T-helper 17 cell (primary cell): ENCODE measurements at regions not wholly inside any gene's neighbourhood (a gene's known extent, or its start where the extent isn't known, plus 50 kb on each side); places are given as distances from the start of the nearest gene placed in this dataset.

Experiments
- ATAC-seq: fragments of 150-1000 bp; cut with Tn5 transposase; 2 replicates; pipeline ENCODE4 v1.10.0; 2021; ENCODE audit warnings: mild to moderate bottlenecking, moderate library complexity
- DNase-seq, 3 donors: peaks; one replicate each; pipeline versions ENCODE4 v3.0.0 to v3.0.0-alpha.2; 2020 to 2021
- H3K9me3 ChIP-seq: one replicate; pipeline ENCODE4 v1.7.0; 2013; ENCODE audit warnings: low read length, mild to moderate bottlenecking; ENCODE audit not compliant: control insufficient read depth, poor library complexity, severe bottlenecking
- H3K27ac Mint-ChIP-seq: one replicate; pipeline ENCODE4 v1.8.0; 2022; ENCODE audit warnings: mild to moderate bottlenecking, moderate library complexity, mixed read lengths
- H3K27me3 Mint-ChIP-seq: one replicate; pipeline ENCODE4 v1.8.0; 2022; ENCODE audit warnings: mixed read lengths
- H3K36me3 Mint-ChIP-seq: one replicate; pipeline ENCODE4 v1.8.0; 2022; ENCODE audit warnings: low read depth, mixed read lengths
- H3K4me1 Mint-ChIP-seq: one replicate; pipeline ENCODE4 v1.8.0; 2022; ENCODE audit warnings: mild to moderate bottlenecking, mixed read lengths
- H3K4me3 Mint-ChIP-seq: one replicate; pipeline ENCODE4 v1.8.0; 2022; ENCODE audit warnings: mild to moderate bottlenecking, moderate library complexity, mixed read lengths

- no peaks in the 10 kb centered on the region for H3K9me3 ChIP-seq
- Mint-ChIP-seq H3K27ac (no peak overlapping the region), H3K4me3 (no peak overlapping the region), H3K4me1 (peaks cover 11% of the 10 kb centered on the region), H3K36me3 (no peaks in the 10 kb centered on the region), H3K27me3 (no peaks in the 10 kb centered on the region)
- DNase-seq (no peak), ATAC-seq (no peak)
Observed at GRCh38 chrX:63513825-63514568, 162.9 kb upstream of the SPIN4 start.

GRCh38 chrX:63511361-63511760 is 160.2 kb upstream of the SPIN4 start:
- no peaks in the 10 kb centered on the region for H3K9me3 ChIP-seq
- DNase-seq (no peak), ATAC-seq (no peak)
- Mint-ChIP-seq H3K4me1 (peaks cover 17% of the 10 kb centered on the region), H3K36me3 (no peaks in the 10 kb centered on the region), H3K27me3 (no peaks in the 10 kb centered on the region), H3K4me3 (no peak overlapping the region), H3K27ac (no peak overlapping the region)

- no peak overlapping the region for H3K27ac Mint-ChIP-seq
- peaks cover 23% of the 10 kb centered on the region for H3K4me1 Mint-ChIP-seq
- ATAC-seq (no peak), DNase-seq (no peak)
- H3K27me3 Mint-ChIP-seq = no peaks in the 10 kb centered on the region
- H3K4me3 Mint-ChIP-seq = no peak overlapping the region
- peaks cover 2% of the 10 kb centered on the region for H3K36me3 Mint-ChIP-seq
- H3K9me3 ChIP-seq = no peaks in the 10 kb centered on the region
Observed at GRCh38 chrX:63508668-63509067, 157.5 kb upstream of the SPIN4 start.

GRCh38 chrX:63506320-63506719 is 155.2 kb upstream of the SPIN4 start:
- no peak for ATAC-seq
- no peak for DNase-seq
- Mint-ChIP-seq H3K36me3 (peaks cover 2% of the 10 kb centered on the region), H3K27me3 (no peaks in the 10 kb centered on the region), H3K4me3 (no peak overlapping the region), H3K4me1 (peaks cover 24% of the 10 kb centered on the region), H3K27ac (no peak overlapping the region)
- no peaks in the 10 kb centered on the region for H3K9me3 ChIP-seq

- Mint-ChIP-seq H3K27ac (no peak overlapping the region), H3K36me3 (peaks cover 2% of the 10 kb centered on the region), H3K4me3 (no peak overlapping the region), H3K27me3 (no peaks in the 10 kb centered on the region), H3K4me1 (peaks cover 16% of the 10 kb centered on the region)
- no peak for ATAC-seq
- DNase-seq = no peak
- no peaks in the 10 kb centered on the region for H3K9me3 ChIP-seq
Observed at GRCh38 chrX:63503541-63503940, 152.4 kb upstream of the SPIN4 start.

GRCh38 chrX:63488546-63489373 is 137.6 kb upstream of the SPIN4 start:
- Mint-ChIP-seq H3K27me3 (no peaks in the 10 kb centered on the region), H3K27ac (peak overlapping the region; percentile 87), H3K36me3 (peaks cover 5% of the 10 kb centered on the region), H3K4me3 (no peak overlapping the region), H3K4me1 (no peaks in the 10 kb centered on the region)
- DNase-seq (no peak), ATAC-seq (no peak)
- H3K9me3 ChIP-seq = no peaks in the 10 kb centered on the region

- ATAC-seq (no peak), DNase-seq (no peak)
- H3K27ac Mint-ChIP-seq = no peak overlapping the region
- peaks cover 2% of the 10 kb centered on the region for H3K36me3 Mint-ChIP-seq
- H3K27me3 Mint-ChIP-seq = no peaks in the 10 kb centered on the region
- H3K4me3 Mint-ChIP-seq = no peak overlapping the region
- H3K9me3 ChIP-seq = no peaks in the 10 kb centered on the region
- no peaks in the 10 kb centered on the region for H3K4me1 Mint-ChIP-seq
Observed at GRCh38 chrX:63475200-63475599, 124.1 kb upstream of the SPIN4 start.

GRCh38 chrX:63471004-63471403 is 119.9 kb upstream of the SPIN4 start:
- no peak overlapping the region for H3K4me3 Mint-ChIP-seq

GRCh38 chrX:63470506-63470905 is 119.4 kb upstream of the SPIN4 start:
- Mint-ChIP-seq H3K4me1 (no peaks in the 10 kb centered on the region), H3K4me3 (no peak overlapping the region), H3K27me3 (no peaks in the 10 kb centered on the region), H3K36me3 (peaks cover 1% of the 10 kb centered on the region), H3K27ac (no peak overlapping the region)
- ATAC-seq = no peak
- DNase-seq = no peak
- H3K9me3 ChIP-seq = no peaks in the 10 kb centered on the region

More at GRCh38 chrX:63471004-63471403, 119.9 kb upstream of the SPIN4 start:
- no peaks in the 10 kb centered on the region for H3K4me1 Mint-ChIP-seq
- H3K27ac Mint-ChIP-seq = no peak overlapping the region
- ATAC-seq (no peak), DNase-seq (no peak)
- H3K36me3 Mint-ChIP-seq = no peaks in the 10 kb centered on the region
- no peaks in the 10 kb centered on the region for H3K9me3 ChIP-seq
- H3K27me3 Mint-ChIP-seq = no peaks in the 10 kb centered on the region

- Mint-ChIP-seq H3K4me1 (no peaks in the 10 kb centered on the region), H3K4me3 (no peak overlapping the region), H3K27ac (no peak overlapping the region), H3K27me3 (no peaks in the 10 kb centered on the region), H3K36me3 (peaks cover 2% of the 10 kb centered on the region)
- H3K9me3 ChIP-seq = no peaks in the 10 kb centered on the region
- no peak for ATAC-seq
- DNase-seq = no peak
Observed at GRCh38 chrX:63466690-63467089, 115.6 kb upstream of the SPIN4 start.

GRCh38 chrX:63458981-63459380 is 107.8 kb upstream of the SPIN4 start:
- Mint-ChIP-seq H3K4me1 (no peaks in the 10 kb centered on the region), H3K27ac (no peak overlapping the region), H3K36me3 (no peaks in the 10 kb centered on the region), H3K4me3 (no peak overlapping the region), H3K27me3 (no peaks in the 10 kb centered on the region)
- DNase-seq (no peak), ATAC-seq (no peak)
- no peaks in the 10 kb centered on the region for H3K9me3 ChIP-seq

- no peak overlapping the region for H3K4me3 Mint-ChIP-seq
- no peaks in the 10 kb centered on the region for H3K27me3 Mint-ChIP-seq
- no peaks in the 10 kb centered on the region for H3K9me3 ChIP-seq
- DNase-seq (no peak), ATAC-seq (no peak)
- H3K36me3 Mint-ChIP-seq = no peaks in the 10 kb centered on the region
- no peak overlapping the region for H3K27ac Mint-ChIP-seq
- no peaks in the 10 kb centered on the region for H3K4me1 Mint-ChIP-seq
Observed at GRCh38 chrX:63453571-63453970, 102.4 kb upstream of the SPIN4 start.

- Mint-ChIP-seq H3K4me1 (no peaks in the 10 kb centered on the region), H3K27me3 (no peaks in the 10 kb centered on the region), H3K36me3 (no peaks in the 10 kb centered on the region), H3K27ac (no peak overlapping the region), H3K4me3 (no peak overlapping the region)
- no peak for ATAC-seq
- H3K9me3 ChIP-seq = no peaks in the 10 kb centered on the region
- no peak for DNase-seq
Observed at GRCh38 chrX:63441717-63442116, 90.6 kb upstream of the SPIN4 start.

- Mint-ChIP-seq H3K27me3 (no peaks in the 10 kb centered on the region), H3K27ac (no peak overlapping the region), H3K36me3 (no peaks in the 10 kb centered on the region), H3K4me3 (no peak overlapping the region), H3K4me1 (no peaks in the 10 kb centered on the region)
- ATAC-seq (no peak), DNase-seq (no peak)
- H3K9me3 ChIP-seq = no peaks in the 10 kb centered on the region
Observed at GRCh38 chrX:63439580-63439979, 88.4 kb upstream of the SPIN4 start.
